22Rv1 (cell line): ENCODE measurements at regions not wholly inside any gene's neighbourhood (a gene's known extent, or its start where the extent isn't known, plus 50 kb on each side); places are given as distances from the start of the nearest gene placed in this dataset.

Experiments
- ZFX ChIP-seq: fragments of 450-650 bp; IDR thresholded peaks from 2 replicates; pipeline ENCODE4 v1.6.1; 2017; ENCODE audit warnings: antibody characterized with exemption, borderline replicate concordance
- TF ChIP-seq, protein P1 (sequence below): fragments of 450-650 bp; IDR thresholded peaks from 2 replicates; pipeline ENCODE4 v1.5.1; 2017; ENCODE audit warnings: mild to moderate bottlenecking

- TF ChIP-seq, protein P1, sequence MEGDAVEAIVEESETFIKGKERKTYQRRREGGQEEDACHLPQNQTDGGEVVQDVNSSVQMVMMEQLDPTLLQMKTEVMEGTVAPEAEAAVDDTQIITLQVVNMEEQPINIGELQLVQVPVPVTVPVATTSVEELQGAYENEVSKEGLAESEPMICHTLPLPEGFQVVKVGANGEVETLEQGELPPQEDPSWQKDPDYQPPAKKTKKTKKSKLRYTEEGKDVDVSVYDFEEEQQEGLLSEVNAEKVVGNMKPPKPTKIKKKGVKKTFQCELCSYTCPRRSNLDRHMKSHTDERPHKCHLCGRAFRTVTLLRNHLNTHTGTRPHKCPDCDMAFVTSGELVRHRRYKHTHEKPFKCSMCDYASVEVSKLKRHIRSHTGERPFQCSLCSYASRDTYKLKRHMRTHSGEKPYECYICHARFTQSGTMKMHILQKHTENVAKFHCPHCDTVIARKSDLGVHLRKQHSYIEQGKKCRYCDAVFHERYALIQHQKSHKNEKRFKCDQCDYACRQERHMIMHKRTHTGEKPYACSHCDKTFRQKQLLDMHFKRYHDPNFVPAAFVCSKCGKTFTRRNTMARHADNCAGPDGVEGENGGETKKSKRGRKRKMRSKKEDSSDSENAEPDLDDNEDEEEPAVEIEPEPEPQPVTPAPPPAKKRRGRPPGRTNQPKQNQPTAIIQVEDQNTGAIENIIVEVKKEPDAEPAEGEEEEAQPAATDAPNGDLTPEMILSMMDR: no peak
- TF ChIP-seq ZFX: no peak
Observed at GRCh38 chr17:31696184-31696602, 162.9 kb downstream of the COPRS start.
